ENCODE measurements at regions not wholly inside any gene's neighbourhood (a gene's known extent, or its start where the extent isn't known, plus 50 kb on each side); places are given as distances from the start of the nearest gene placed in this dataset.

DNA sequence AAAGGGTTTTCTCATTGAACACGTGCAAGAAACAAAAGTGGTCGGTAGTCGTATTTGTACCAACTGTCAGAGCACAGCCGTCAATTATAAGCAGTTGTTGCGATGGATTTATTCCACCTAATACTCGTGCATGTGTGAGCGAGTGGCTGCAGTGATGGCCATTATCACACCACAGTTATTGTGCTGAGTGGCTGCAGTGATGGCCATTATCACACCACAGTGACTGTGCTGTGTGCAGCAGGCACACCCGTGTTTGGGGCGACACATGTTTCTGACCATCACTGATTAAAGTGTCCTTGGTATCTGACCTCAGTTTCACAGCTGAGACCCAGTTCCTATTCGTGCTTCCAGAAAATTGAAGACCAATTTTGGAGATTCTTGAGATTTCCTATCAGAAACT, 142.9 kb upstream of the PFKP start:
- DNase-seq: no peak
- Histone ChIP-seq H4K8ac (replicated peaks; ENCODE audit: insufficient read length, low read depth, low read length) (no peak overlapping the region), H2BK20ac (ENCODE audit: low read depth, low read length, poor library complexity, severe bottlenecking) (no peak overlapping the region), H3K9ac (ENCODE audit: extremely low read depth, insufficient read length, low read length) (no peak overlapping the region), H2BK12ac (ENCODE audit: insufficient read length, low read depth, low read length) (no peak overlapping the region), H3K14ac (ENCODE audit: insufficient read depth, low read length) (no peak overlapping the region), H3K27me3 (ENCODE audit: insufficient read depth, low read length) (no peaks in the 10 kb centered on the region), H2AFZ (ENCODE audit: low read length) (no peak overlapping the region), H3K4me1 (ENCODE audit: insufficient read depth, low read length) (peaks cover 2% of the 10 kb centered on the region; the same call in 1 of the 2 replicates), H2AK5ac (ENCODE audit: insufficient read length, low read length) (no peak overlapping the region), H4K91ac (ENCODE audit: insufficient read length, low read depth, low read length) (no peak overlapping the region), H3K79me1 (ENCODE audit: insufficient read depth, low read depth, low read length, poor library complexity, severe bottlenecking) (no peaks in the 10 kb centered on the region), H2BK120ac (ENCODE audit: low read depth, low read length, poor library complexity, severe bottlenecking) (no peak overlapping the region), H3K4ac (ENCODE audit: low read depth, low read length) (no peak overlapping the region), H3T11ph (ENCODE audit: low read length) (no peak overlapping the region), H4K5ac (ENCODE audit: insufficient read length, low read depth, low read length) (no peak overlapping the region), H2BK5ac (ENCODE audit: insufficient read length, low read length) (no peak overlapping the region), H4K20me1 (ENCODE audit: control insufficient read depth, insufficient read depth, insufficient read length) (no peaks in the 10 kb centered on the region), H3K79me2 (ENCODE audit: insufficient read depth, low read length) (no peaks in the 10 kb centered on the region), H3K9me3 (ENCODE audit: control insufficient read depth, low read depth, low read length) (no peaks in the 10 kb centered on the region), H3K18ac (ENCODE audit: insufficient read length, low read depth, low read length) (no peak overlapping the region), H3K27ac (ENCODE audit: insufficient read length, low read depth, low read length) (no peak overlapping the region), H2BK15ac (ENCODE audit: low read depth, low read length) (no peak overlapping the region), H3K56ac (ENCODE audit: insufficient read length, low read depth, low read length) (no peak overlapping the region), H3K23me2 (ENCODE audit: insufficient read length, low read depth, low read length, poor library complexity, severe bottlenecking) (no peaks in the 10 kb centered on the region), H3K23ac (ENCODE audit: insufficient read length, low read depth, low read length) (no peak overlapping the region), H3K4me2 (ENCODE audit: insufficient read depth, insufficient read length, low read length) (no peak overlapping the region)
- Mint-ChIP-seq H3K4me1 (peaks cover 20% of the 10 kb centered on the region in 2 experiments), H3K36me3 (ENCODE audit: insufficient read depth in 1 of 3, low read depth in 3 of 3) (peaks cover 0 to 5% (median 0%) of the 10 kb centered on the region in 3 experiments; a peak in 1 of 7 replicates), H3K4me3 (no peak overlapping the region), H3K9me3 (peaks cover 4 to 5% of the 10 kb centered on the region in 2 experiments; a peak in 3 of 5 replicates), H3K27me3 (ENCODE audit: low read depth) (peaks cover 4% of the 10 kb centered on the region), H3K27ac (no peak overlapping the region)
- TF ChIP-seq, protein P1, sequence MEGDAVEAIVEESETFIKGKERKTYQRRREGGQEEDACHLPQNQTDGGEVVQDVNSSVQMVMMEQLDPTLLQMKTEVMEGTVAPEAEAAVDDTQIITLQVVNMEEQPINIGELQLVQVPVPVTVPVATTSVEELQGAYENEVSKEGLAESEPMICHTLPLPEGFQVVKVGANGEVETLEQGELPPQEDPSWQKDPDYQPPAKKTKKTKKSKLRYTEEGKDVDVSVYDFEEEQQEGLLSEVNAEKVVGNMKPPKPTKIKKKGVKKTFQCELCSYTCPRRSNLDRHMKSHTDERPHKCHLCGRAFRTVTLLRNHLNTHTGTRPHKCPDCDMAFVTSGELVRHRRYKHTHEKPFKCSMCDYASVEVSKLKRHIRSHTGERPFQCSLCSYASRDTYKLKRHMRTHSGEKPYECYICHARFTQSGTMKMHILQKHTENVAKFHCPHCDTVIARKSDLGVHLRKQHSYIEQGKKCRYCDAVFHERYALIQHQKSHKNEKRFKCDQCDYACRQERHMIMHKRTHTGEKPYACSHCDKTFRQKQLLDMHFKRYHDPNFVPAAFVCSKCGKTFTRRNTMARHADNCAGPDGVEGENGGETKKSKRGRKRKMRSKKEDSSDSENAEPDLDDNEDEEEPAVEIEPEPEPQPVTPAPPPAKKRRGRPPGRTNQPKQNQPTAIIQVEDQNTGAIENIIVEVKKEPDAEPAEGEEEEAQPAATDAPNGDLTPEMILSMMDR (conservative IDR thresholded peaks at IDR 0.05): no peak
- WGBS (ENCODE audit: extremely low coverage, insufficient read length, low lambda C conversion rate): no CpG with 5 or more reads among the region's 10 CpGs
